Loucy (cell line): ENCODE measurements at regions not wholly inside any gene's neighbourhood (a gene's known extent, or its start where the extent isn't known, plus 50 kb on each side); places are given as distances from the start of the nearest gene placed in this dataset.

ENCODE experiments used
- CTCF ChIP-seq: fragments of 200-600 bp; sonication (generic); conservative IDR thresholded peaks from 2 replicates; pipeline ENCODE4 v1.5.1; 2014; ENCODE audit warnings: mild to moderate bottlenecking, antibody characterized with exemption, low read length
- EZH2phosphoT487 ChIP-seq: fragments of 200-600 bp; IDR thresholded peaks from 2 replicates; pipeline ENCODE4 v1.6.1; 2018; ENCODE audit warnings: antibody characterized with exemption, mild to moderate bottlenecking, moderate library complexity, borderline replicate concordance

- TF ChIP-seq CTCF: no peak
- TF ChIP-seq EZH2phosphoT487: no peak
Observed at GRCh38 chr3:164640591-164640990, 437.7 kb downstream of the SI start.
